ENCODE measurements at regions not wholly inside any gene's neighbourhood (a gene's known extent, or its start where the extent isn't known, plus 50 kb on each side); places are given as distances from the start of the nearest gene placed in this dataset.

DNA sequence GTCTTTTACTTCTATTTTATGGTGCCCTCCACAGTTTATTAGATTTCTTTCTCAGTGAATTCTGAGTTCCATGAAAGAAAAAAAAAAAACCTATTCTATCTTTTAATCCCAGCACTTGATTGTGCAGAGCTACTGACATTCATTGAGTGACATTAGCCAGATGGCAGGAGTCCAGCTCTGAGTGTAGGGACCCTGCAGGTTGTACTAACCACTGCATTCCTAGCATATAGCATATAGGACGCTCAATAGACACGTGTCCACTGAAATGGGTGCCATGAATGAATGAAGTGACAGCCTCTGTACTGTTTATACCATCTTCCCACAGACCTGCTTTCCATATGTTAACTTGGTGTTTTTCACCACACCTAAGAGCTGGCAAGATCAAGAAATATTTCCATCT lies 206.3 kb downstream of the RAP2A start:
- no peak for DNase-seq

DNA sequence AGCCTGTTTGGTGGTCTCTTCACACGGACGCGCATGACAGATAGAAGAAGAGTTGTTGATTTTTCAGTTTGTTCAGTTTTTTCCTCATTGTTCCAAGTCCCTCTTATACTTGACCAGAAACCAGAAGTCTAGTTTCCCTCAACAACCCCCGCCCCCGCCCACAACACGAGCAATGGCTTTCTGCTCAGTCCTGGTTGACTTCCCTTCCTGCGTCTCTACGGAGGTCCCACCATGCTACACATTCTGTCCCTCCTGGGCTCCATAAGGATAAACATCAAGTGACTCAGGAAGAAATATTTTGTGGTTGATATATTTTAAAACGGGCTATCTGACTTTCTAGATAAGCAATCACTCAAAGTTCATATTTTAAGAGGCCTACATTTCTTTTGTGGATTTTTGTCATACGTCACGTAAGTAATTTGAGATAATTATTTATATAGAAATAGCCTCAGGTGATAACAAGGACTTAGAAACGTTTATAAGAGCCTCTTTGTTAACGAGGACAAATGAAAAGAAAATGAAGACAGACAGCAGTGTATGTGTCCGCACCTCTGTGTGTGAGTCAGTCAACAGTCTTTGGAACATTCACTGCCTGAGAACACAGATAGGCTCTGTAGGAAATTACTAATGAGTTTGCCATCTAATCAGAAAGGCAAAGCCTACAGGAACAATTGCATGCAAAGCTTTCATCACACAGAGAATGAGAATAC lies 214.4 kb downstream of the RAP2A start:
- no peak for DNase-seq

DNA sequence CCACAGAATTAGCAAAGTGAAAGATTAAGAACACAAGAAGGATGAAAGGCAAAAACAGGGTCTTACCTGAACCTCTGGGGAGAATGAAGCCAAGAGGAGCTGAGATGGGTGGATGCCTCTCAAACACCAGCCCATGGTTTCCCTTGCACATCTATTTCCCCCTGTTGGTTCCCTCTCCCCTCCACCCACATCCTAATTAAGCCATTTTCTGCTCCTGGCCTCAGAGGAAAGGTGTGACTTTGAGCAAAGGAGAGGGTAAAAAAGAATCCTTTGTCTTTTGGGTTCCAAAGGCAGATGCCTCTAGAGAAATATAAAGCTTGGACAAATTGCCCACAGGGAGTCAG lies 214.9 kb downstream of the RAP2A start:
- no peak for DNase-seq

DNA sequence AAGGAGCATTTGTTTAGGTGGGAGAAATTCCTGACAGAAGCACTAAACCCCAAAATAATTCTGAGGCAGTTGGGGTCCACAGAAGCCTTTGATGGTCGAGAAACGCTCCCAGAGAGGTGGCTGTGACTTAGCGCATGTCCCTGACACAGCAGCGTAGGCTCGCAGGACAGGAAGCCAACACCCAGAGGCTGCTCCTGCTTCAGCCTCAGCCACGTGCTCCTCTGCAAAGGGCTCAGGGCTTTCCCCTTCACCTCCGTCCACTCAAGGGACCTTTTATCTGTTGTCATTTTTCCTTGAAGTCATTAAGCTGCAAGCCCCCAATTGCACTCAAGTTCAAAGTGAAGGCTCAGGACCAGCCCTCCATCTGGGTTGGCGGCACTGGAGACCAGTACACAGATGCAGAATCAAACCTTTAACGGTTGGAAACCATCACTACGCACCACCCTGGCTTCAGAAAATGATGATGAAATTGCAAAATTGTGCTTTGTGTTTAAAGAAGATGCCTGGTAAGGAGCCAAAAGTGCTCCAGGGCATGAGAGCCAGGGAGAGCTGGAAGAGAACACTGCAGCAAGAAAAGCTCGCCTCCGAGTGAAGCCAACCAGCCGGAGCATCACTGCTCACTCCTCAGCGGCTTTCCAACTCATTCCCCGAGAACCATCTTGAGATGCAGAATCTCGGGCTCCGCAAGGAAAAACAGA lies 219.6 kb downstream of the RAP2A start:
- no peak for DNase-seq

DNA sequence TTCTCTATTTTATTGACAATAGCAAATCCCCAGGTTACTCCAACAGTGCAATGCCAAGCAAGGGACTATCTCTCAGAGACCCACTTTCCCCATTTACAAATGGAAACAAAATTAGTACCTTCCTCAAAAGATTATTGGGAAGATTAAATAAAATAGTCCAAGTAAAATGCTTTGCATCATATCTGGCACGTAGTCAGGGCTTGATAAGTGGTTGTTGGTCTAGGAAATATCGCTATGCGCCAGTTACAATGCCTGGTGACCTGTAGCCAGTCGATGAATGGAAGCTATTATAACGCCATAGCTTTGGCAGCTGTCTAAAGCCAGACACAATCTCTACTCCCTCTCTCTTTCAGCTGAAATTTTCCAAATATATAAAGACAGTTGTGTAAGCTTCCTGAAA lies 220.3 kb downstream of the RAP2A start:
- no peak for DNase-seq

DNA sequence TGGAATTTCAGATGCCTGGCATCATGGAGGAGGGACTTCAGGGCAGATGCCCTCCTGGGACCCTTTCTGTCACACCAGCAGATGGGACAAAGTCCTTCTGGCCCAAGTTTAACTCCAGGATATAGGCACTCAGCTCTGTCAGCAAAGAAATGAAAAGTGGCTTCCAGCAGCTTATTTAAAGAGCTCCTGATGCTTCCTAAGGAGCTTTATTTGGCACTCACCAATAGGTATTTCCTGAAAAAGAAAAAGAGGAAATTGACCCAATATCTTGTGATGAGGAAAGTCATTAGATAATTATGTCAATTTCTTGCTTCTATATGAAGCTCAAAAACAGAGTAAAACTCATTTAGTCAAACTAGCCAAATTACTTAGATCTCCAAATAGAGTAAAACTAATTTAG lies 224.6 kb downstream of the RAP2A start:
- DNase-seq = no peak

DNA sequence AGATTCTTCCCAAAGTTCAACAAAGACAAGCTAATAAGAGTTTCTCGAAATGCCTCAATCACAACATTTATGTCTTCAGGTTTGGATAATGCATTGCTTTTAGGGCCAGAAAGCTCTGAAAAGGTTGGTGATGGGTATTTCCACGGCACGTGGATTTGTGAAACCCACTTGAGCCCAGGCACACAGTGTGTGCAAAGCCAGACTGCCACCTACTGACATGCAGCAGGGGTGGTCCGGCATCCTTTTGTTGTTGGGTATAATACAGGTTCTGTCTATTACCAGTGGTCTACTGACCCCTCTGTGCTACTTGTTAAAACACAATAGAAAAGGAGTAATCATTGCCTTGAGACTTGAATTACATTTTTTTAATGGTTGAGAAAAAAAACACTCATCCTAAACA lies 225.6 kb downstream of the RAP2A start:
- DNase-seq = peak; percentile 10

DNA sequence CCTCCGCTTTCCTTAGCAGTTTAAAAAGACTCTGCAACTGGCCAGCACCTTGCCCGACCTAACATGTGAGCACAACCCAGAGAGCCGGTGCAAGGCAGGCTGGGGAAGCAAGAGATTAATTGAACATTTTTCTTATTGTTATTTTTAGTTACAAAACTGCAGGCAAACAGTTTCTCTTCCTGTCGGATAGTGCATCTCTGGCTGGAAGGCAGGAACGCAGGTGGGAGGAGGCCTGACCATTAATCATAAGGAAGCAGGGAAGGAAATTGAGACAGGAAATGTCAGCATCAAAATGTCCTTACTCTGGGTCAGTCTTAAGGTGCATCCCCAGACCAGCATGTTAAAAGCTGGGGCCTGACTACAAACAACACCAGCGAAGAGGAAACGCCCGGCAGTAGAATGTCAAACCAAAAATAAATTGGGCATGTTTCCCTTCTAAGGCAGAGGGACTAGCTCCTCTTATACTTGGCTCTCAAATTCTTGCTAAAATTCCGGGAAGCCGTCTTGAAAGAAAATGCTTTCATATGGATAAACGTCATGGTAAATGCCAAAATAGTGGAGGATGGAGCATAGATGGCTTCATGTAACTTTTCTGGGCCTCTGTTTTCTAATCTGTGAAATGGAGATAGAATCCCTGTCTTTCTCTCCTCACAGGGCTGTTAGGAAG lies 226.8 kb downstream of the RAP2A start:
- DNase-seq = no peak

DNA sequence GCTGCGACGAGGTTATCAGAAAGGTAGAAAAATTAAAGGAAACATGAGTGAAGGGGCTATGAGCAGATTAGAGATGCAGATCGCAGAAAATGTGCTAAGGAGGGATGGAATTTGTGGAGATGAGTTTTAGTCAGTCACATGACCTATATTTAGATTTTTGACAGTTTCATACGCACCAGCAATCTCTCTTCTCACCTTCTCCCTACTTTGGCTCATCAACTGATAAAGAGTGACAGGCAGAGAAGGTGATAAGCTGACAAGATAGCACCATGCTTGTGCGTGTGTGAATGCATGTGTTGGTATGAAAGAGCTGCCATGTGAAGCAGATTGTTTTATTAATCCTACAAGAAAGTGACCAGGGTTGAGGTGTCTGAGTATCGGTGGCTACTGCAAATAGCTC lies 252.6 kb downstream of the RAP2A start:
- DNase-seq = no peak

DNA sequence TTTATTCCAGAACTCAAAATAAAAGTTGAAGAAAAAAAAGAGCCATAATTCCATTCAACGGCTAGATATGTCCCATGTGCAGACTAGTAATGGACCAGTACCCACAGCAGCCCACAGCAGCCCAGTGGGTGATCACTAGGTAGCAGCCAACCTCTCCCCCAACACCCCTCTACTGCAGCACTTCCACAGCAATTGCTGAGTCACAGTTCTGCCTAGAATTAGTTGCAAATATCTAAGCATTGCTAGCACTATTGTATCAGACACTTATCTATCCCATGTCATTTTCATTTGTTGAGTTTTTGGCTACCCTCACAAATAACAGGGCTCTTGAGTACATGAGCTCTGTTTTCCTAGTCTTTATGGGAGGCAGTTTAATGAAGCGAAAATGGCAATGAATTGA lies 258.7 kb downstream of the RAP2A start:
- no peak for DNase-seq

DNA sequence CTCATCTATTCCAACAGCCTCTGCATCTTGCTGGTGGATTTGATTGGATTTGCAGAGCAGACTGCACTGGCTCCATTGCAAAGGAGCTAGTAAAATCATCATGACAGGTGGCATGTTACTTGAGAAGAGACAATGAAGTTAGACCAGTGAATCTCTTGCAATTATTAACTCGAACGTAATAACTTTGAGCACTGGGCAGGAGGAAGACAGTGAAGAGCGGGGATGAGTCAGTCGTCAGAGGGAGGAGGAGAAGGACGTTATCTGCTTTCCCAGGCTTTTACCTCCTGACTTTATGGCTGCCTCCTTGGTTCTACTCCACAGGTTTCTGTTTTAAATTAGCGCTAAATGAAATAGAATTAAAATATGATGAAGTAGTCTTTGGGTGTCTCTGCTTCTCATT lies 257.8 kb upstream of the IPO5 start:
- no peak for DNase-seq

DNA sequence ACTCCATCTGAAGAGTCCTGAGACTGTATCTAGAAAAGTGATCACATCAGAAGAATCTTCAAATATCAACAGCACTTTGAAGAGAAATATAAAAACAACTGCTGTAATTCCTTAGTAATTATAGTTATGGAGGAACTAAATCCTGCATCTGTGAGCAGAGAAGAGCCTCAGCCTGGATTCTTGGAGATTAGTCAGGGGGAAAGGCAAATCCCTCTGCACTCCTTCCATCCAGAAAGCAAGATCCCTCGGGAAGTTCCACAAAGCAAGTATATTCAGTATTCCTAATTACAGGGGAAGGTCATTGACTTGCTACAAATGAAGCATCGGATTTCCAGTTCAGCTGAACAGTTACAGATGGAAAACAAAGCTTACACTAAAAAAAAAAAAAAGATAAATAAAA lies 256.6 kb upstream of the IPO5 start:
- DNase-seq = no peak

DNA sequence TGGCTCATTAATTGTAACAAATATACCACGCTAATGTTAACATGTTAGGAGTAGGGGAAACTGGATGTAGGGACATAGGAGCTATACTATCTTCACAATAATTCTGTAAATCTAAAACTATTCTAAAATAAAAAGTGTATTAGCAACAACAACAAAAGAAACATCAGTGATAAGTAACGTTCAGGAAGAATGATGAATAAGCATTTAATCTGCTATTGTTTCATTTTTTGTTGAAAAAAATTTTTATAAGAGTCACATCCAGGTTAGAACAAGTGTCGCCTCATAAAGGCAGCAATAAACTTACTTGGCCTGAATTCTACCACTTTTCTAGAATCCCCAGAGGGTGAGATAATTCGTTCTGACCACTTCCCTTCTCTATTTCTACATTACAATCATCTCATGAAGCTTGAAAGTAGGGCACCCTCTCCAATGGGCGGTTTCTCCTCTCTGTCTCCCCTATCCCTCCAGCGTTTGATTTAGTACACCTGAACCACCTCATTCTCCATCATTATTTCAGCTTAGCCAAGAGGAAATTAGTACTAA lies 253.1 kb upstream of the IPO5 start:
- no peak for DNase-seq

DNA sequence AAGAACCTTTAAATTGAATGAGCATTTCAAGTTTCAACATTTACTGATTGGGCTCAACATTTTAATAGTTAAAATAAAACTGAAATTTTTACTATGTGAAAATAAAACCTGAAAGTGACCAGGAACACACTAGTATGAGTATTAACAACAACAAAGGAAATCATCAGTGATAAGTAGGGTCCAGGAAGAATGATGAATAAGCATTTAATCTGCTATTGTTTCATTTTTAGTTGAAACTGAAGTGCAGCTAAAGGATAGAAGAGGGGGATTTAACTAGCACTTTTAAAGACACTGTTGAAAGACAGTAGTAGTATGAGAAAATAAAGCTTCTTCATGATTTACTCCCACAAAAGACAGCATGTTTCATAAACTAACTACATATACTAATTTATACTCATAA lies 250.9 kb upstream of the IPO5 start:
- DNase-seq = no peak

DNA sequence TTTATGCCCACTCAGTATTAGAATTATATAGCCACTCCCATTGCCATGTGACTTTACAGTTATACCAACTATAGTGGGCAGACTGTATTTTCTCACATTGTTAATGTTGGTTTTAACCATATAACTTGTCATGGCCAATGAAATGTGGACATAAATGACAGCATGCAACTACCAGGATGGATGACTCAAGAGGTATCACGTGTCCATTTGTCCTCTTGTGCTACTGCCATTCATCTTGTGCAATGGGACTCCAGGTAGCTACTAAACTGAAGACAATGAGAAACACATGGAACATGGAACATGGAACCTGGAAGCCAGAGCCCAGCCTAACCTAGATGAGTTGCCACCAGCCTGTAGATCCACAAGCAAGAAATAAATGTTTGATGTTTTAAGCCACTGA lies 242.7 kb upstream of the IPO5 start:
- no peak for DNase-seq

DNA sequence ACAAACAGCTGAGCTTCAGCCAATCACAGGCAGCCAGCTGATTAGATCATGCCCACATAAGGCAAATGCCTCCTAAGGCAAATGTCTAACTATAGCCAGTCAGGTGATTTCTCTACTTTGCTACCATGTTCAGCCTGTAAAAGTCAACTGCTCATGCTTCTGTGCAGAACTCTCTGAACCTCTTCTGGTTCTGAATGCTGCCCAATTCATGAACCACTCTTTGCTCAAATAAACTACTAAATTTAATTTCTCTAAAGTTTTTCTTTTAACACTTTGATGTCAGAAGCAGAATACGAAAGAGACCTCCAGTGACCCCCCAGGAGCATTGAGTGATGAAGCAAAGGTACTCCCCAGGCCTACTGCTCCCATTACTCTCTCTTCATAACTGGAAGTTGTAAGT lies 240.7 kb upstream of the IPO5 start:
- DNase-seq = no peak

DNA sequence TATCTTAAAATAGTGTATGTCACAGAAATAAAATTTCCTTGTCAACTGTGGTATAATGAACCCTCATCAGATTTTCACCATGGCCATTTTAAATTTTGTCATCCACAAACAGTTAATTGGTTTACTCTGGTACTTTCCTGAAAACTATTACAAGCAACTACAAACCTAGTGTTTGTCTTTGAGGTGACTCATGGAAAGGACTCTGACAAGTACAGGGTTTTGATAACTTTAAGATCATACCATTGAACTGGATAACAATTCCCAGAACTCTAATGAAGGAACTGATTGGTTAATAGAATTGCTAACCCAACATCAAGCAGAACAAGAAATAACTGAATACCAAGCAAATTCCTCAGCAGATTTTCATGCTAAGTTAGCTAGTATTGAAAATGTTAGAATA lies 237.7 kb upstream of the IPO5 start:
- DNase-seq = no peak

DNA sequence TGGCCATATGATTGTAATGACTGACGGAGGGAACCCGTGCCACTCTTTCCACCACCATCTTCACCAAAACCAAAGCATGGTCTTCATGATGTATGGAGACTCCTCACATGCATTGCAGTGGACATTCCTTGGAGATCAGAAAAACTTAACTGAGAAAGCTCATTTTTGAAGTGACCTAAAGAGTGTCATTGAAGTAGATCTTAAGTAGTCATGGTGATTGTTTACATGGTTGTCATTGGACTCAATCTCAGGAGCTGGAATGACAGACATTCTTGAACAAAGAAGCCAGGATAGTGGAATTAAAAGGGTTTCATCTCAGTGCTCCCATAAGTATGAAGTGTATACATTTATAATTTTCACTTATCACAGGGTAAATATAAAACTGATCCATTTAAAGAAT lies 236.7 kb upstream of the IPO5 start:
- DNase-seq = no peak

DNA sequence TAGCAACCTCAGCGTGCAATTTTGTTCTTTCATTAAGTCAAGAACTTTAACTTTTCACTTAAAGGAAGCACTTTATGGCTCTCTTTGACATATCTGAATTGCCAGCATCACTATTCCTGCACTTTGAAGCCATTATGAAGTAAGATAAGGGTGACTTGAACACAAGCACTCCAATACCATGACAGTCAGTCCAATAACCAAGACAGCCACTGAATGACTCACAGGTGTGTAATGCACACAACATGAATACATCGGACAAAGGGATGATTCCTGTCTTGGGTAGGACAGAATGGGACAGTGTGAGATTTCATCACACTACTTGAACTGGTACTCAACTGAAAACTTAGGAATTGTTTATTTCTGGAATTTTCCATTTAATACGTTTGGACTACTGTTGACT lies 233.7 kb upstream of the IPO5 start:
- peak; percentile 0 for DNase-seq

DNA sequence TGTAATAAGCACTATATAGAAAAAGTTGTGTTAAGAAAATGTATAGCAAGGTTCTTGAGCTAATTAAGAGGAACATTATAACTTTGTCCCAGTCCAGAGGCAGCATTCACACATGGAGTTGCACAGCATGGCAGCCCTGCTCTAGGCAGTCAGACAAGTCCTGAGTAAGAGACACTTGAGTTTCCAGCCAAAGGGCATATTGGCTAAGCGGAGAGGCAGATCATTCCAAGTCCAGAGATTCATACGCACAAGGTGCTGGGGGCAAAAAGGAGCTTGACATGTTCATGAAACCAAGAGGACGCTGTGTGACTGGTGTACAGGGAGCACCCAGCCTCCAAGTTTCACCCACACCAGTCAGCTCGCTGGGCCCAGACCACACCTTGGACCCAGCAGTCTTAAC lies 232.6 kb upstream of the IPO5 start:
- no peak for DNase-seq

DNA sequence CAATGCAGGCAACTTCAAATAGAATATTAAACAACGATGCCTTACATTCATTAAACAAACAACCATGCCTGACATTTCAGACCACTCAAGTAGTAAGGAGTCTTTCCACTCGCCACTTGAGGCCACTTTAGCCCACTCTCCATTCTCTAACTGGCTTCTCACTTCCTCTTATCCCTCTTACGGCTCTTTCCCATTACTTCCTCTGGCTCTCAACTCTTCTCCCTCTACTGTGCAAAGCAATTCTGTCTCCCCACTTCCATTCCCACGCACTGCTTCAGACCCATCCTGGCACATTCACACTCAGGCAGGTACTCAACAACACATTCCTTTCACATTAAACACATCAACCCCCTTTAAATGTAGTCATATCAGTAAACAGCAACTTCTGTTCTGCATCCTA lies 229.8 kb upstream of the IPO5 start:
- no peak for DNase-seq

DNA sequence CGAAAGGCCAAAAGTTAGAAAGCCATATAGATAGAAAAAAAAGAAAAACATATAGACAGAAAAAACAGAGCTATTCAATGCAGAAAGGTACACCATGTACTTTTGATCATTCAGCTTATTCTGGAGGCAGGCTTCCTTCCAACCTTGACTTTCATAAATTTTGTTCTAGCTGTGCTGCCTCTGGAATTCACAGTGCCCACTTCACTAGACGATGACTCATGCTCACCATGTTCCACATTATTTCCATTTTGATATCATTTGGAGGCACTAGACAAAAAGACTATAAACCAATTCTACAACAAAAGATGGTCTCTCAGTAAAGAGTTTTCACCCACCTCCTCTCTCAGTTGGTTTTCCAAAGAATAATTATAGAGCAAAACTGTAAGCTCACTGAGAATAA lies 229.0 kb upstream of the IPO5 start:
- DNase-seq = no peak

DNA sequence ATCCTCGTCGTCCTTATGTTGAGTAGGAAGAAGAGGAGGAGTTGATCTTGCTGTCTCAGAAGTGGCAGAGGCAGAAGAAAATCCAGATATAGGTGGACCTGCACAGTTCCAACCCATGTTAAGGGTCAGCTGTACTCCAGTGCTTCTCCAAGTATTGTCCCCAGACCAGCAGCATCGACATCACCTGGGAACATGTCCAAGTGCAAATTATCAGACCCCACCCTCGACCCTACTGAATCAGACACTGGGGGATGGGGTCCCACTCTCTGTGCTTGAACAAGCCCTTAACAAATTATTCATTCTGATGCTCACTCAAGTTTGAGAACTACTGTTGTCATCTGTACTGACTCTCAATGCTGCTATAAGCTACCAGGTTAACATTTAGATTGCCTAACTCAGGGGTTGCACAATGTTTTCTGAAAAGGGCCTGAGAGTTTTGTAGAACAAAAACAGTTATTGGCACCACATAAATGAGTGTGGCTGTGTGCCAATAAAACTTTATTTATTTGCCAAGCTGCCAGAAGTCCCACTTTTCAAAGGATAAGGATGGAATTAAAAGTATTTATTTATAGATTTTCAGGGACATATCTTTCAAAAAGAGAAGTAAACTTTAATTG lies 226.7 kb upstream of the IPO5 start:
- no peak for DNase-seq

DNA sequence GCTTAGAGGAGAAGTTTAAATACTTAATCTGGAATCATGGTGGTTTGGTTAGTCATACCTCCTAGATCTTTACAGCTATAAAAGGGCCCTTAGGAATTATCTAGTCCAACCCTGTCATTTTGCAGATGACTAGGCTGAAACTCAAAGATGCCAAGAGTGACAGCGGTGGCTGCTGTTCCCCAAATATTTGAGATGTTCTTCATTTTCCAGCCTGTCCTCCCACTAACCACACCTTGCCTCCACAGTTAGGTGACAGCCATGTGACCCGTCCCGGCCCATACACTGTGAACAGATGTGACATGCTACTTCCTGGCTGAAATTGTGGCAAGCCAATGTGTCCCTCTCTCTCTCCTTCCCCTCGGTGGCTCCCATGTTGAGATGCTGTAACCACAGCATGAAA lies 225.5 kb upstream of the IPO5 start:
- DNase-seq = no peak
